Lower leg skin (tissue), 3 donors: ENCODE measurements at regions not wholly inside any gene's neighbourhood (a gene's known extent, or its start where the extent isn't known, plus 50 kb on each side); places are given as distances from the start of the nearest gene placed in this dataset.

Source experiments
- CTCF ChIP-seq, 3 donors: fragments of 450-650 bp; IDR thresholded peaks; one replicate each; pipeline ENCODE4 v1.5.1; 2016; ENCODE audit warnings: antibody characterized with exemption in 3 of 3, mild to moderate bottlenecking in 3 of 3, moderate library complexity in 2 of 3
- POLR2A ChIP-seq, 2 donors: fragments of 450-650 bp; IDR thresholded peaks; one replicate each; pipeline ENCODE4 v1.6.1; 2016 to 2017; ENCODE audit warnings: antibody characterized with exemption in 2 of 2, mild to moderate bottlenecking in 1 of 2, moderate library complexity in 1 of 2

GRCh38 chr14:25750436-25750835 lies 700.5 kb upstream of the STXBP6 start:
- no peak for TF ChIP-seq POLR2A (IDR thresholded peaks at IDR 0.05)
- TF ChIP-seq CTCF (IDR thresholded peaks at IDR 0.05), result no peak
